Epithelial cell of proximal tubule (primary cell): ENCODE measurements at regions not wholly inside any gene's neighbourhood (a gene's known extent, or its start where the extent isn't known, plus 50 kb on each side); places are given as distances from the start of the nearest gene placed in this dataset.

Experiments used
- DNase-seq: peaks from one replicate; pipeline ENCODE4 v3.0.0-alpha.2; 2011; ENCODE audit warnings: low read depth
- H3K4me3 ChIP-seq: 2 replicates; pipeline ENCODE4 v1.5.1; 2011; ENCODE audit warnings: low read depth, mild to moderate bottlenecking, low read length
- CTCF ChIP-seq: conservative IDR thresholded peaks from 2 replicates; pipeline ENCODE4 v1.5.1; 2012; ENCODE audit warnings: low read depth, mild to moderate bottlenecking, low read length

- DNase-seq, result no peak
- H3K4me3 ChIP-seq, result no peak overlapping the region
- no peak for TF ChIP-seq CTCF
Observed at GRCh38 chr4:186449954-186450353, 105.4 kb downstream of the MTNR1A start.

GRCh38 chr4:186445040-186445439 is 110.3 kb downstream of the MTNR1A start:
- TF ChIP-seq CTCF, result no peak
- DNase-seq, result no peak

GRCh38 chr4:186441502-186441901 is 113.9 kb downstream of the MTNR1A start:
- no peak for DNase-seq
- no peak for TF ChIP-seq CTCF
- H3K4me3 ChIP-seq, result no peak overlapping the region

More at GRCh38 chr4:186445040-186445439, 110.3 kb downstream of the MTNR1A start:
- no peak overlapping the region for H3K4me3 ChIP-seq

- no peak for DNase-seq
- TF ChIP-seq CTCF, result no peak
- H3K4me3 ChIP-seq, result no peak overlapping the region
Observed at GRCh38 chr4:186428481-186428880, 126.9 kb downstream of the MTNR1A start.

- no peak overlapping the region for H3K4me3 ChIP-seq
- TF ChIP-seq CTCF, result no peak
- no peak for DNase-seq
Observed at GRCh38 chr4:186424745-186425144, 130.6 kb downstream of the MTNR1A start.

- TF ChIP-seq CTCF, result no peak
- DNase-seq, result no peak
- H3K4me3 ChIP-seq, result no peak overlapping the region
Observed at GRCh38 chr4:186422296-186422695, 133.1 kb downstream of the MTNR1A start.

GRCh38 chr4:186416451-186417060 is 138.8 kb downstream of the MTNR1A start:
- no peak overlapping the region for H3K4me3 ChIP-seq
- TF ChIP-seq CTCF, result no peak
- DNase-seq, result no peak
